PC-9 (cell line): ENCODE measurements at regions not wholly inside any gene's neighbourhood (a gene's known extent, or its start where the extent isn't known, plus 50 kb on each side); places are given as distances from the start of the nearest gene placed in this dataset.

Experiments used
- CTCF ChIP-seq: fragments of 200-600 bp; sonication (generic); conservative IDR thresholded peaks from 2 replicates; pipeline ENCODE4 v1.6.1; 2017; ENCODE audit warnings: mixed run types, antibody characterized with exemption, mild to moderate bottlenecking, moderate library complexity
- EZH2 ChIP-seq: fragments of 200-600 bp; sonication (generic); IDR thresholded peaks from 2 replicates; pipeline ENCODE4 v1.8.0; 2017; ENCODE audit warnings: antibody characterized with exemption, low read depth

- TF ChIP-seq CTCF: no peak
- no peak for TF ChIP-seq EZH2
Observed at GRCh38 chr13:54643863-54644262, 1615.2 kb downstream of the OLFM4 start.
